HG03571 (cell line): ENCODE measurements at regions not wholly inside any gene's neighbourhood (a gene's known extent, or its start where the extent isn't known, plus 50 kb on each side); places are given as distances from the start of the nearest gene placed in this dataset.

Experiments used
- ATAC-seq: cut with Tn5 transposase; IDR thresholded peaks from one replicate; pipeline ENCODE4 v1.9.1; 2021; ENCODE audit not compliant: unreplicated experiment

- no peak for ATAC-seq
Observed at GRCh38 chr1:60411591-60411990, 338.0 kb upstream of the C1orf87 start.

- no peak for ATAC-seq
Observed at GRCh38 chr1:60402816-60403215, 329.2 kb upstream of the C1orf87 start.

GRCh38 chr1:60402216-60402615, 328.6 kb upstream of the C1orf87 start:
- no peak for ATAC-seq

GRCh38 chr1:60394436-60394835, 320.9 kb upstream of the C1orf87 start:
- ATAC-seq, result no peak

- ATAC-seq, result no peak
Observed at GRCh38 chr1:60390593-60391282, 317.2 kb upstream of the C1orf87 start.

GRCh38 chr1:60388092-60388987, 314.8 kb upstream of the C1orf87 start:
- ATAC-seq, result no peak

GRCh38 chr1:60387175-60387574, 313.6 kb upstream of the C1orf87 start:
- ATAC-seq, result no peak

GRCh38 chr1:60386249-60386648, 312.7 kb upstream of the C1orf87 start:
- no peak for ATAC-seq

GRCh38 chr1:60376196-60376595, 302.6 kb upstream of the C1orf87 start:
- ATAC-seq, result no peak

- ATAC-seq, result no peak
Observed at GRCh38 chr1:60374537-60374936, 301.0 kb upstream of the C1orf87 start.

GRCh38 chr1:60367532-60367931, 294.0 kb upstream of the C1orf87 start:
- ATAC-seq, result no peak

- ATAC-seq, result no peak
Observed at GRCh38 chr1:60359431-60359830, 285.9 kb upstream of the C1orf87 start.

GRCh38 chr1:60350531-60350930, 277.0 kb upstream of the C1orf87 start:
- ATAC-seq, result no peak

- ATAC-seq, result no peak
Observed at GRCh38 chr1:60348884-60349283, 275.3 kb upstream of the C1orf87 start.

GRCh38 chr1:60345621-60346020, 272.1 kb upstream of the C1orf87 start:
- ATAC-seq, result no peak

- ATAC-seq, result no peak
Observed at GRCh38 chr1:60345049-60345448, 271.5 kb upstream of the C1orf87 start.

GRCh38 chr1:60343736-60344135, 270.2 kb upstream of the C1orf87 start:
- no peak for ATAC-seq

GRCh38 chr1:60342569-60342968, 269.0 kb upstream of the C1orf87 start:
- ATAC-seq, result no peak

- ATAC-seq, result no peak
Observed at GRCh38 chr1:60341274-60341673, 267.7 kb upstream of the C1orf87 start.

GRCh38 chr1:60331647-60332046, 258.1 kb upstream of the C1orf87 start:
- no peak for ATAC-seq

- no peak for ATAC-seq
Observed at GRCh38 chr1:60329651-60330050, 256.1 kb upstream of the C1orf87 start.

GRCh38 chr1:60311838-60312237, 238.3 kb upstream of the C1orf87 start:
- no peak for ATAC-seq
